HCT116 (cell line): ENCODE measurements at regions not wholly inside any gene's neighbourhood (a gene's known extent, or its start where the extent isn't known, plus 50 kb on each side); places are given as distances from the start of the nearest gene placed in this dataset.

Source experiments
- ATAC-seq: fragments of 200-7000 bp; cut with Tn5 transposase; 2 replicates; pipeline ENCODE4 v1.9.1; 2020; ENCODE audit warnings: mild to moderate bottlenecking, moderate library complexity
- BruUV-seq: library from RNA; stranded (reverse); fragments of 400-500 nt; replicated peaks from 2 replicates; lab custom pipeline; 2021; lab: Mats Ljungman, UMichigan
- CTCF ChIA-PET: fragments of 300-600 bp; sonication (Branson Sonifier 250); formaldehyde crosslinking; loops from one replicate; lab custom pipeline; 2021; ENCODE audit warnings: antibody characterized with exemption; lab: Charles Lee
- POLR2A ChIA-PET: fragments of 300-600, 350-600 bp; sonication (Branson Sonifier 250); formaldehyde crosslinking; loops from one replicate; lab custom pipeline; 2021; ENCODE audit warnings: antibody characterized with exemption; lab: Charles Lee
- RAD21 ChIA-PET, 2 experiments: fragments of 300-600 bp; sonication (Branson Sonifier 250); formaldehyde crosslinking; loops; one replicate each; lab custom pipeline; 2023; ENCODE audit warnings: low total read pairs in 2 of 2; ENCODE audit not compliant: uncharacterized antibody in 2 of 2, unreplicated experiment in 2 of 2, low non-redundant PET in 1 of 2; lab: Charles Lee
- DNase-seq: peaks from one replicate; pipeline ENCODE4 v3.0.0-alpha.2; 2010; ENCODE audit warnings: low read depth, low spot score
- H2AFZ ChIP-seq: fragments of 200-600 bp; shearing (Covaris generic), sonication (generic); 2 replicates; pipeline ENCODE4 v1.6.1; 2017; ENCODE audit warnings: low read depth, mixed run types, mixed read lengths, antibody characterized with exemption, low read length; ENCODE audit not compliant: poor library complexity, severe bottlenecking
- H3K27ac ChIP-seq: 2 replicates; pipeline ENCODE4 v1.5.1; 2012; ENCODE audit warnings: low read depth, low read length
- H3K27me3 ChIP-seq: fragments of 200-600 bp; sonication (generic); 2 replicates; pipeline ENCODE4 v1.6.1; 2016; ENCODE audit warnings: mixed run types, low read length, mixed read lengths; ENCODE audit not compliant: insufficient read depth
- H3K36me3 ChIP-seq, 2 experiments: fragments of 200-500 bp in 1 of 2; fragments of 200-600 bp in 1 of 2; sonication (Bioruptor generic) in 1 of 2; sonication (generic) in 1 of 2; 2 replicates each; pipeline versions ENCODE4 v1.5.1 to v1.6.1; 2014 to 2016; ENCODE audit warnings: low read length in 2 of 2, inconsistent platforms in 1 of 2, mixed read lengths in 1 of 2, mixed run types in 1 of 2; ENCODE audit not compliant: insufficient read depth in 2 of 2, control insufficient read depth in 1 of 2
- H3K4me1 ChIP-seq, 2 experiments: fragments of 200-600 bp in 1 of 2; sonication (generic) in 1 of 2; 2 replicates each; pipeline versions ENCODE4 v1.5.1 to v1.6.1; 2012 to 2017; ENCODE audit warnings: low read length in 2 of 2, inconsistent platforms in 1 of 2, mild to moderate bottlenecking in 1 of 2, mixed read lengths in 1 of 2, mixed run types in 1 of 2, moderate library complexity in 1 of 2; ENCODE audit not compliant: insufficient read depth in 2 of 2, control insufficient read depth in 1 of 2
- H3K4me2 ChIP-seq: fragments of 200-600 bp; sonication (generic); 2 replicates; pipeline ENCODE4 v1.6.1; 2017; ENCODE audit warnings: mixed run types, low read length, mixed read lengths
- H3K4me3 ChIP-seq, 2 experiments: fragments of 200-600 bp in 1 of 2; sonication (generic) in 1 of 2; replicated peaks in 1 of 2; 2 replicates each; pipeline ENCODE4 v1.5.1; 2011 to 2016; ENCODE audit warnings: low read length in 2 of 2, control low read depth in 1 of 2, low read depth in 1 of 2, mild to moderate bottlenecking in 1 of 2, mixed read lengths in 1 of 2, mixed run types in 1 of 2
- H3K79me2 ChIP-seq: fragments of 200-600 bp; sonication (generic); 2 replicates; pipeline ENCODE4 v1.6.1; 2017; ENCODE audit warnings: mild to moderate bottlenecking, mixed run types, low read length, moderate library complexity, mixed read lengths; ENCODE audit not compliant: insufficient read depth
- H3K9ac ChIP-seq: fragments of 200-600 bp; sonication (generic); 2 replicates; pipeline ENCODE4 v1.6.1; 2016; ENCODE audit warnings: low read length, mixed read lengths
- H3K9me2 ChIP-seq: fragments of 200-600 bp; sonication (generic), shearing (Covaris generic); 2 replicates; pipeline ENCODE4 v1.6.1; 2017; ENCODE audit warnings: mixed run types, mild to moderate bottlenecking, moderate library complexity; ENCODE audit not compliant: insufficient read depth
- H3K9me3 ChIP-seq, 2 experiments: fragments of 200-500 bp in 1 of 2; fragments of 200-600 bp in 1 of 2; sonication (Bioruptor generic) in 1 of 2; sonication (generic) in 1 of 2; 2 replicates each; pipeline ENCODE4 v1.6.1; 2014 to 2017; ENCODE audit warnings: low read length in 2 of 2, mixed read lengths in 2 of 2, inconsistent platforms in 1 of 2, low read depth in 1 of 2, mild to moderate bottlenecking in 1 of 2, mixed run types in 1 of 2, moderate library complexity in 1 of 2; ENCODE audit not compliant: control insufficient read depth in 1 of 2, insufficient read depth in 1 of 2
- H4K20me1 ChIP-seq: fragments of 200-600 bp; sonication (generic), shearing (Covaris generic); 2 replicates; pipeline ENCODE4 v1.6.1; 2017; ENCODE audit warnings: mixed run types, mild to moderate bottlenecking, moderate library complexity; ENCODE audit not compliant: insufficient read depth
- CBX3 ChIP-seq: IDR thresholded peaks from 2 replicates; pipeline ENCODE4 v1.6.1; 2012; ENCODE audit warnings: low read depth
- EGR1 ChIP-seq: IDR thresholded peaks from 2 replicates; pipeline ENCODE4 v1.6.1; 2012; ENCODE audit warnings: low read depth
- ELF1 ChIP-seq: IDR thresholded peaks from 2 replicates; pipeline ENCODE4 v1.6.1; 2012; ENCODE audit warnings: low read depth, borderline replicate concordance
- EZH2 ChIP-seq: fragments of 200-600 bp; sonication (generic); IDR thresholded peaks from 2 replicates; pipeline ENCODE4 v1.6.1; 2017; ENCODE audit warnings: antibody characterized with exemption, mixed run types
- FOSL1 ChIP-seq: IDR thresholded peaks from 2 replicates; pipeline ENCODE4 v1.6.1; 2012; ENCODE audit warnings: low read depth
- JUND ChIP-seq: IDR thresholded peaks from 2 replicates; pipeline ENCODE4 v1.6.1; 2012
- POLR2A ChIP-seq: IDR thresholded peaks from 2 replicates; pipeline ENCODE4 v1.7.0; 2011; ENCODE audit warnings: borderline replicate concordance; ENCODE audit not compliant: insufficient read depth, insufficient read length; ENCODE audit errors: extremely low read depth
- POLR2AphosphoS5 ChIP-seq: IDR thresholded peaks from 2 replicates; pipeline ENCODE4 v1.6.1; 2011; ENCODE audit warnings: mild to moderate bottlenecking, low read depth, low read length, moderate library complexity
- RAD21 ChIP-seq: IDR thresholded peaks from 2 replicates; pipeline ENCODE4 v1.6.1; 2012; ENCODE audit warnings: low read depth, mild to moderate bottlenecking
- REST ChIP-seq: IDR thresholded peaks from 2 replicates; pipeline ENCODE4 v1.6.1; 2012; ENCODE audit warnings: low read depth
- SIN3A ChIP-seq: IDR thresholded peaks from 2 replicates; pipeline ENCODE4 v1.6.1; 2012; ENCODE audit warnings: low read depth
- SP1 ChIP-seq: IDR thresholded peaks from 2 replicates; pipeline ENCODE4 v1.6.1; 2012; ENCODE audit warnings: low read depth
- SRF ChIP-seq: IDR thresholded peaks from 2 replicates; pipeline ENCODE4 v1.6.1; 2012; ENCODE audit warnings: low read depth
- TCF7L2 ChIP-seq: IDR thresholded peaks from 2 replicates; pipeline ENCODE4 v1.7.0; 2011; ENCODE audit warnings: borderline replicate concordance, inconsistent platforms; ENCODE audit not compliant: insufficient read depth, insufficient read length; ENCODE audit errors: extremely low read depth
- ZBTB33 ChIP-seq: IDR thresholded peaks from 2 replicates; pipeline ENCODE4 v1.6.1; 2011; ENCODE audit warnings: mild to moderate bottlenecking, low read length, moderate library complexity; ENCODE audit not compliant: insufficient replicate concordance; ENCODE audit errors: extremely low read depth
- ZFX ChIP-seq: fragments of 450-650 bp; IDR thresholded peaks from 2 replicates; pipeline ENCODE4 v1.6.1; 2017
- intact Hi-C: fragments of 100-400 bp; cut with micrococcal nuclease; formaldehyde crosslinking; loops from 2 replicates; pipeline ENCODE4 v1.10.0; 2022

GRCh38 chr1:56175211-56175610 is 404.2 kb downstream of the PLPP3 start:
- Histone ChIP-seq H3K9me2 (no peaks in the 10 kb centered on the region), H3K4me2 (no peak overlapping the region), H3K27me3 (no peaks in the 10 kb centered on the region), H3K9ac (no peak overlapping the region), H3K4me1 (no peaks in the 10 kb centered on the region), H3K27ac (no peak overlapping the region), H3K36me3 (no peaks in the 10 kb centered on the region), H4K20me1 (no peaks in the 10 kb centered on the region), H3K9me3 (no peaks in the 10 kb centered on the region), H3K79me2 (no peaks in the 10 kb centered on the region), H3K4me3 (no peak overlapping the region), H2AFZ (no peak overlapping the region)
- DNase-seq (no peak), ATAC-seq (no peak)
- TF ChIP-seq ZFX (no peak), ELF1 (no peak), FOSL1 (no peak), POLR2AphosphoS5 (no peak), RAD21 (no peak), JUND (no peak), EZH2 (no peak), TCF7L2 (no peak), SP1 (no peak), CBX3 (no peak)
- ChIA-PET POLR2A (no interaction called here), CTCF (no interaction called here), RAD21 (no interaction called here)
- intact Hi-C loops, result no loop called here
- BruUV-seq, result no TSS peak

GRCh38 chr1:56174176-56174885 is 405.0 kb downstream of the PLPP3 start:
- ChIA-PET RAD21 (no interaction called here), CTCF (no interaction called here), POLR2A (no interaction called here)
- intact Hi-C loops, result no loop called here
- no peak for DNase-seq
- H3K4me3 ChIP-seq, result no peak overlapping the region
- H3K79me2 ChIP-seq, result no peaks in the 10 kb centered on the region
- H3K36me3 ChIP-seq, result no peaks in the 10 kb centered on the region
- no peaks in the 10 kb centered on the region for H3K9me2 ChIP-seq
- H3K9ac ChIP-seq, result no peak overlapping the region
- H3K4me2 ChIP-seq, result no peak overlapping the region
- H3K9me3 ChIP-seq, result no peaks in the 10 kb centered on the region
- H3K27ac ChIP-seq, result no peak overlapping the region
- BruUV-seq, result no TSS peak
- H3K4me1 ChIP-seq, result no peaks in the 10 kb centered on the region
- H2AFZ ChIP-seq, result no peak overlapping the region
- ATAC-seq, result no peak
- no peaks in the 10 kb centered on the region for H3K27me3 ChIP-seq
- TF ChIP-seq EGR1 (no peak), JUND (no peak), SRF (no peak), REST (no peak), POLR2A (no peak), EZH2 (no peak), ELF1 (no peak), RAD21 (no peak), SIN3A (no peak), FOSL1 (no peak), ZFX (no peak), ZBTB33 (no peak)
- H4K20me1 ChIP-seq, result no peaks in the 10 kb centered on the region
